ENCODE measurements at regions not wholly inside any gene's neighbourhood (a gene's known extent, or its start where the extent isn't known, plus 50 kb on each side); places are given as distances from the start of the nearest gene placed in this dataset.

DNA sequence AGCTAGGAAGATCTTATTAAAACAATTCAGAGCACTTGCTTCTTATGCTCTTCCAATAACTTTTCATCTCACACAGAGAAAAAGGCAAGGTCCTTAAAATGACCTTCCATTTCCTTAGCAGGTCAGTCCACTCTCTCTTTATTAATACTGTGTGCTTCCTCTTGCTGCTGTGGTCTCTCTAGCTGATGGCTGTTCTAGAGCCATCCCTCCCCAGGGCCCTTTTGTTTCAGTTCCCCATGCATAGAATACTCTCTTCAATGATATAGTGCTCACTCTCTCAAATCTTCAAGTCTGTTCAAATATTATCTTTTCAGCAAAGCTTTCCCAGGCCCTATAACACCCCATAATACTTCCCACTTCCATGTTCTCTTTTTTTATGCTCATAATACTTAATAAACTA is 469.3 kb downstream of the METTL4 start:
- TF ChIP-seq MAX (CRISPR knock-in tag; IDR thresholded peaks at IDR 0.05) (no peak), CDX4 (CRISPR knock-in tag; IDR thresholded peaks at IDR 0.05; ENCODE audit: borderline replicate concordance) (no peak), GRHL2 (CRISPR knock-in tag; IDR thresholded peaks at IDR 0.05; ENCODE audit: insufficient replicate concordance, severe bottlenecking) (no peak), CREB1 (CRISPR knock-in tag; IDR thresholded peaks at IDR 0.05) (no peak), TCF7 (CRISPR knock-in tag; IDR thresholded peaks at IDR 0.05; ENCODE audit: low read depth) (no peak), FOXP1 (CRISPR knock-in tag; IDR thresholded peaks at IDR 0.05; ENCODE audit: borderline replicate concordance) (no peak)
- TF ChIP-seq, protein P1, sequence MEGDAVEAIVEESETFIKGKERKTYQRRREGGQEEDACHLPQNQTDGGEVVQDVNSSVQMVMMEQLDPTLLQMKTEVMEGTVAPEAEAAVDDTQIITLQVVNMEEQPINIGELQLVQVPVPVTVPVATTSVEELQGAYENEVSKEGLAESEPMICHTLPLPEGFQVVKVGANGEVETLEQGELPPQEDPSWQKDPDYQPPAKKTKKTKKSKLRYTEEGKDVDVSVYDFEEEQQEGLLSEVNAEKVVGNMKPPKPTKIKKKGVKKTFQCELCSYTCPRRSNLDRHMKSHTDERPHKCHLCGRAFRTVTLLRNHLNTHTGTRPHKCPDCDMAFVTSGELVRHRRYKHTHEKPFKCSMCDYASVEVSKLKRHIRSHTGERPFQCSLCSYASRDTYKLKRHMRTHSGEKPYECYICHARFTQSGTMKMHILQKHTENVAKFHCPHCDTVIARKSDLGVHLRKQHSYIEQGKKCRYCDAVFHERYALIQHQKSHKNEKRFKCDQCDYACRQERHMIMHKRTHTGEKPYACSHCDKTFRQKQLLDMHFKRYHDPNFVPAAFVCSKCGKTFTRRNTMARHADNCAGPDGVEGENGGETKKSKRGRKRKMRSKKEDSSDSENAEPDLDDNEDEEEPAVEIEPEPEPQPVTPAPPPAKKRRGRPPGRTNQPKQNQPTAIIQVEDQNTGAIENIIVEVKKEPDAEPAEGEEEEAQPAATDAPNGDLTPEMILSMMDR (IDR thresholded peaks at IDR 0.05): no peak
- TF ChIP-seq, protein P2, sequence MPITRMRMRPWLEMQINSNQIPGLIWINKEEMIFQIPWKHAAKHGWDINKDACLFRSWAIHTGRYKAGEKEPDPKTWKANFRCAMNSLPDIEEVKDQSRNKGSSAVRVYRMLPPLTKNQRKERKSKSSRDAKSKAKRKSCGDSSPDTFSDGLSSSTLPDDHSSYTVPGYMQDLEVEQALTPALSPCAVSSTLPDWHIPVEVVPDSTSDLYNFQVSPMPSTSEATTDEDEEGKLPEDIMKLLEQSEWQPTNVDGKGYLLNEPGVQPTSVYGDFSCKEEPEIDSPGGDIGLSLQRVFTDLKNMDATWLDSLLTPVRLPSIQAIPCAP (CRISPR knock-in tag; IDR thresholded peaks at IDR 0.05): no peak
- TF ChIP-seq, protein P3, sequence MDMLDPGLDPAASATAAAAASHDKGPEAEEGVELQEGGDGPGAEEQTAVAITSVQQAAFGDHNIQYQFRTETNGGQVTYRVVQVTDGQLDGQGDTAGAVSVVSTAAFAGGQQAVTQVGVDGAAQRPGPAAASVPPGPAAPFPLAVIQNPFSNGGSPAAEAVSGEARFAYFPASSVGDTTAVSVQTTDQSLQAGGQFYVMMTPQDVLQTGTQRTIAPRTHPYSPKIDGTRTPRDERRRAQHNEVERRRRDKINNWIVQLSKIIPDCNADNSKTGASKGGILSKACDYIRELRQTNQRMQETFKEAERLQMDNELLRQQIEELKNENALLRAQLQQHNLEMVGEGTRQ (CRISPR knock-in tag; IDR thresholded peaks at IDR 0.05): no peak

All from WTC11 (cell line).